Tibial nerve (tissue), 3 donors: ENCODE measurements at regions not wholly inside any gene's neighbourhood (a gene's known extent, or its start where the extent isn't known, plus 50 kb on each side); places are given as distances from the start of the nearest gene placed in this dataset.
A peak's percentile ranks its signal among the peaks of the same experiment; 100 is the strongest.

Source experiments
- POLR2A ChIP-seq, 2 donors: fragments of 450-650 bp; IDR thresholded peaks; one replicate each; pipeline ENCODE4 v1.6.1; 2017; ENCODE audit warnings: antibody characterized with exemption in 2 of 2, mild to moderate bottlenecking in 2 of 2, moderate library complexity in 2 of 2
- TF ChIP-seq, protein P1 (sequence below), 5 experiments: fragments of 200-600 bp in 3 of 5; fragments of 450-650 bp in 2 of 5; sonication (generic) in 3 of 5; IDR thresholded peaks; one replicate each; pipeline ENCODE4 v1.5.1; 2016 to 2019; ENCODE audit warnings: antibody characterized with exemption in 5 of 5, mild to moderate bottlenecking in 3 of 5, moderate library complexity in 2 of 5

DNA sequence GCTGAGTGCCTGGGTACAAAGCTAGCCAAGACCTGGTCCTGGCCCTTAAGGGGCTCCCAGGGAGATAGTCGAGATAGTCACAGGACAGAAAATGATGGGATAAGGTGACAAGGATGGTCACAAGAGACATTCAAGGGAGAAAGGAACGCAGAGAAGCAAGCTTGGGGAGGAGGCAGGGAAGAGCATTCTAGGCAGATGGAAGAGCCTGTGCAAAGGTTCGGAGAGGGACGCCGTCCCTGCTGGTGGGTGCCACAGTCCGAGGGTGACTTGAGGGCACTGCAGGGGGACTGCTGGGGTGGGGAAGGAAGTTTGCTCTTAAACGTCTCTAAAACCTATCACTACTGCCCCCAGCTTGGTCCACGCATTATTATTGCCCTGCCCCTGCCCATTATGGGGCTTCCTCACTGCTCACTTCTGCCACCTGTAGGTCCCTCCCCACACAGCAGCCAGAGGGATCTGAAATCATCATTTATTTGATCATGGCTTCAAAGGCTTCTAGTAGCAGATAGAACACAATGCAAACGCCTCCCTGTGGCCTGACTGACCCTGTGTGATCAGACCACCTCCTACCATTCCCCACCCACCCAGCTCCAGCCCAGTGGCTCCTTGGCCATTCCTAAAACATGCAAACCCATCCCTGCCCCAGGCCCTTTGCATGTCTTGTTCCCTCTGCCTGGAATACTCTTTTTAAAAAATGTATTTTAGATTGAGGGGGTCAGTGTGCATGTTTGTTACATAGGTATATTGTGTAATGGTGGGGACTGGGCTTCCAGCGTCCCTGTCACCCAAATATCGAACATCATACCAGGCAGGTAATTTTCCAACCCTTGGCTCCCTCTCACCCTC lies 60.3 kb downstream of the RMI2 start:
- TF ChIP-seq, protein P1, sequence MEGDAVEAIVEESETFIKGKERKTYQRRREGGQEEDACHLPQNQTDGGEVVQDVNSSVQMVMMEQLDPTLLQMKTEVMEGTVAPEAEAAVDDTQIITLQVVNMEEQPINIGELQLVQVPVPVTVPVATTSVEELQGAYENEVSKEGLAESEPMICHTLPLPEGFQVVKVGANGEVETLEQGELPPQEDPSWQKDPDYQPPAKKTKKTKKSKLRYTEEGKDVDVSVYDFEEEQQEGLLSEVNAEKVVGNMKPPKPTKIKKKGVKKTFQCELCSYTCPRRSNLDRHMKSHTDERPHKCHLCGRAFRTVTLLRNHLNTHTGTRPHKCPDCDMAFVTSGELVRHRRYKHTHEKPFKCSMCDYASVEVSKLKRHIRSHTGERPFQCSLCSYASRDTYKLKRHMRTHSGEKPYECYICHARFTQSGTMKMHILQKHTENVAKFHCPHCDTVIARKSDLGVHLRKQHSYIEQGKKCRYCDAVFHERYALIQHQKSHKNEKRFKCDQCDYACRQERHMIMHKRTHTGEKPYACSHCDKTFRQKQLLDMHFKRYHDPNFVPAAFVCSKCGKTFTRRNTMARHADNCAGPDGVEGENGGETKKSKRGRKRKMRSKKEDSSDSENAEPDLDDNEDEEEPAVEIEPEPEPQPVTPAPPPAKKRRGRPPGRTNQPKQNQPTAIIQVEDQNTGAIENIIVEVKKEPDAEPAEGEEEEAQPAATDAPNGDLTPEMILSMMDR (IDR thresholded peaks at IDR 0.05), result peak; percentile 18 to 43 (median 29)
- no peak for TF ChIP-seq POLR2A (IDR thresholded peaks at IDR 0.05)
